Hematopoietic multipotent progenitor cell treated with erythropoietin and hydrocortisone succinate and interleukin-3 and kit ligand, for 6 days (in vitro differentiated cells): ENCODE measurements at regions not wholly inside any gene's neighbourhood (a gene's known extent, or its start where the extent isn't known, plus 50 kb on each side); places are given as distances from the start of the nearest gene placed in this dataset.
"Not testable (repeated sequence)": the region's sequence is repeated elsewhere in the genome, so short reads cannot be mapped to it uniquely, and the experiment has no call there.

Experiments used
- DNase-seq: peaks from one replicate; pipeline ENCODE4 v3.0.0-alpha.2; 2015

GRCh38 chr5:1961304-1961946 lies 78.7 kb upstream of the IRX4 start:
- DNase-seq, result no peak

- no peak for DNase-seq
These were observed 78.0 kb upstream of the IRX4 start for GRCh38 chr5:1960595-1961303.

GRCh38 chr5:1959725-1960581 lies 77.2 kb upstream of the IRX4 start:
- DNase-seq, result no peak

- DNase-seq, result no peak
These were observed 76.5 kb upstream of the IRX4 start for GRCh38 chr5:1959231-1959630.

GRCh38 chr5:1958211-1959010 lies 75.7 kb upstream of the IRX4 start:
- no peak for DNase-seq

GRCh38 chr5:1955586-1955985 lies 72.9 kb upstream of the IRX4 start:
- no peak for DNase-seq

- DNase-seq, result not testable (repeated sequence)
These were observed 71.0 kb upstream of the IRX4 start for GRCh38 chr5:1953710-1954109.

GRCh38 chr5:1952444-1953099 lies 69.8 kb upstream of the IRX4 start:
- no peak for DNase-seq

- no peak for DNase-seq
These were observed 69.3 kb upstream of the IRX4 start for GRCh38 chr5:1952021-1952420.

- DNase-seq, result no peak
These were observed 68.6 kb upstream of the IRX4 start for GRCh38 chr5:1951165-1951816.

GRCh38 chr5:1950708-1951103 lies 68.0 kb upstream of the IRX4 start:
- DNase-seq, result no peak

- DNase-seq, result no peak
These were observed 67.5 kb upstream of the IRX4 start for GRCh38 chr5:1950096-1950707.

GRCh38 chr5:1949253-1949652 lies 66.5 kb upstream of the IRX4 start:
- no peak for DNase-seq

GRCh38 chr5:1948663-1949191 lies 66.0 kb upstream of the IRX4 start:
- no peak for DNase-seq

GRCh38 chr5:1948111-1948510 lies 65.4 kb upstream of the IRX4 start:
- no peak for DNase-seq

- no peak for DNase-seq
These were observed 64.1 kb upstream of the IRX4 start for GRCh38 chr5:1946776-1947175.

- no peak for DNase-seq
These were observed 63.5 kb upstream of the IRX4 start for GRCh38 chr5:1946122-1946677.

GRCh38 chr5:1945606-1946005 lies 62.9 kb upstream of the IRX4 start:
- no peak for DNase-seq

GRCh38 chr5:1944408-1944807 lies 61.7 kb upstream of the IRX4 start:
- DNase-seq, result no peak

GRCh38 chr5:1943481-1943880 lies 60.8 kb upstream of the IRX4 start:
- no peak for DNase-seq

GRCh38 chr5:1942630-1943029 lies 59.9 kb upstream of the IRX4 start:
- no peak for DNase-seq
